ENCODE measurements at regions not wholly inside any gene's neighbourhood (a gene's known extent, or its start where the extent isn't known, plus 50 kb on each side); places are given as distances from the start of the nearest gene placed in this dataset.
A peak's percentile ranks its signal among the peaks of the same experiment; 100 is the strongest.

- H3K36me3 ChIP-seq (ENCODE audit: control insufficient read depth, insufficient read depth, low read length), result no peaks in the 10 kb centered on the region
- DNase-seq (ENCODE audit: low read depth) (peak; percentile 39), FAIRE-seq (no peak)
- no peak overlapping the region for H3K4me3 ChIP-seq (ENCODE audit: low read depth, low read length)
- H3K27me3 ChIP-seq (ENCODE audit: control insufficient read depth, insufficient read depth, low read length), result no peaks in the 10 kb centered on the region
- TF ChIP-seq, protein P1, sequence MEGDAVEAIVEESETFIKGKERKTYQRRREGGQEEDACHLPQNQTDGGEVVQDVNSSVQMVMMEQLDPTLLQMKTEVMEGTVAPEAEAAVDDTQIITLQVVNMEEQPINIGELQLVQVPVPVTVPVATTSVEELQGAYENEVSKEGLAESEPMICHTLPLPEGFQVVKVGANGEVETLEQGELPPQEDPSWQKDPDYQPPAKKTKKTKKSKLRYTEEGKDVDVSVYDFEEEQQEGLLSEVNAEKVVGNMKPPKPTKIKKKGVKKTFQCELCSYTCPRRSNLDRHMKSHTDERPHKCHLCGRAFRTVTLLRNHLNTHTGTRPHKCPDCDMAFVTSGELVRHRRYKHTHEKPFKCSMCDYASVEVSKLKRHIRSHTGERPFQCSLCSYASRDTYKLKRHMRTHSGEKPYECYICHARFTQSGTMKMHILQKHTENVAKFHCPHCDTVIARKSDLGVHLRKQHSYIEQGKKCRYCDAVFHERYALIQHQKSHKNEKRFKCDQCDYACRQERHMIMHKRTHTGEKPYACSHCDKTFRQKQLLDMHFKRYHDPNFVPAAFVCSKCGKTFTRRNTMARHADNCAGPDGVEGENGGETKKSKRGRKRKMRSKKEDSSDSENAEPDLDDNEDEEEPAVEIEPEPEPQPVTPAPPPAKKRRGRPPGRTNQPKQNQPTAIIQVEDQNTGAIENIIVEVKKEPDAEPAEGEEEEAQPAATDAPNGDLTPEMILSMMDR (IDR thresholded peaks at IDR 0.05; ENCODE audit: insufficient read depth, low read length, severe bottlenecking), result no peak
Measured at GRCh38 chr12:85676816-85677749, 159.1 kb downstream of the RASSF9 start.

- TF ChIP-seq, protein P1 (IDR thresholded peaks at IDR 0.05; ENCODE audit: insufficient read depth, low read length, severe bottlenecking), result no peak
- Histone ChIP-seq H3K4me3 (ENCODE audit: low read depth, low read length) (no peak overlapping the region), H3K27me3 (ENCODE audit: control insufficient read depth, insufficient read depth, low read length) (no peaks in the 10 kb centered on the region), H3K36me3 (ENCODE audit: control insufficient read depth, insufficient read depth, low read length) (no peaks in the 10 kb centered on the region)
- DNase-seq (ENCODE audit: low read depth) (no peak), FAIRE-seq (no peak)
Measured at GRCh38 chr12:85679296-85679695, 156.9 kb downstream of the RASSF9 start.

GRCh38 chr12:85680881-85681280 lies 155.3 kb downstream of the RASSF9 start:
- FAIRE-seq, result no peak
- TF ChIP-seq, protein P1 (IDR thresholded peaks at IDR 0.05; ENCODE audit: insufficient read depth, low read length, severe bottlenecking), result no peak
- Histone ChIP-seq H3K4me3 (ENCODE audit: low read depth, low read length) (no peak overlapping the region), H3K36me3 (ENCODE audit: control insufficient read depth, insufficient read depth, low read length) (no peaks in the 10 kb centered on the region), H3K27me3 (ENCODE audit: control insufficient read depth, insufficient read depth, low read length) (no peaks in the 10 kb centered on the region)
- DNase-seq (ENCODE audit: low read depth), result no peak

- peak; percentile 69 for DNase-seq (ENCODE audit: low read depth)
- TF ChIP-seq, protein P1 (IDR thresholded peaks at IDR 0.05; ENCODE audit: insufficient read depth, low read length, severe bottlenecking), result no peak
- Histone ChIP-seq H3K27me3 (ENCODE audit: control insufficient read depth, insufficient read depth, low read length) (no peaks in the 10 kb centered on the region), H3K4me3 (ENCODE audit: low read depth, low read length) (no peak overlapping the region), H3K36me3 (ENCODE audit: control insufficient read depth, insufficient read depth, low read length) (no peaks in the 10 kb centered on the region)
- FAIRE-seq, result peak; percentile 13
Measured at GRCh38 chr12:85681333-85681732, 154.9 kb downstream of the RASSF9 start.

GRCh38 chr12:85683051-85683450 lies 153.2 kb downstream of the RASSF9 start:
- DNase-seq (ENCODE audit: low read depth) (no peak), FAIRE-seq (no peak)
- TF ChIP-seq, protein P1 (IDR thresholded peaks at IDR 0.05; ENCODE audit: insufficient read depth, low read length, severe bottlenecking), result no peak
- Histone ChIP-seq H3K27me3 (ENCODE audit: control insufficient read depth, insufficient read depth, low read length) (no peaks in the 10 kb centered on the region), H3K36me3 (ENCODE audit: control insufficient read depth, insufficient read depth, low read length) (no peaks in the 10 kb centered on the region), H3K4me3 (ENCODE audit: low read depth, low read length) (no peak overlapping the region)

Data from bronchial epithelial cell (primary cell).